IMR-90 (cell line): ENCODE measurements at regions not wholly inside any gene's neighbourhood (a gene's known extent, or its start where the extent isn't known, plus 50 kb on each side); places are given as distances from the start of the nearest gene placed in this dataset.

Experiments used
- ATAC-seq: fragments of 200-7000 bp; cut with Tn5 transposase; 2 replicates; pipeline ENCODE4 v1.9.1; 2020; ENCODE audit warnings: low read depth, mild to moderate bottlenecking, moderate library complexity
- BruUV-seq: library from RNA; stranded (reverse); fragments of 400-500 nt; replicated peaks from 2 replicates; lab custom pipeline; 2021; lab: Mats Ljungman, UMichigan
- CTCF ChIA-PET: fragments of 300-600 bp; formaldehyde crosslinking; extraction: SDS; loops from one replicate; lab custom pipeline; 2021; ENCODE audit warnings: antibody characterized with exemption; lab: Yijun Ruan, JAX
- POLR2A ChIA-PET: fragments of 300-600 bp; sonication (Branson Sonifier 250); formaldehyde crosslinking; loops from one replicate; lab custom pipeline; 2022; ENCODE audit warnings: antibody characterized with exemption; ENCODE audit not compliant: unreplicated experiment; lab: Charles Lee
- DNase-seq: peaks from one replicate; pipeline ENCODE4 v3.0.0; 2013
- H2AFZ ChIP-seq: replicated peaks from 2 replicates; pipeline ENCODE3; 2013; ENCODE audit warnings: low read length, mild to moderate bottlenecking; ENCODE audit not compliant: poor library complexity
- H2AK5ac ChIP-seq: 2 replicates; pipeline ENCODE4 v1.6.1; 2013; ENCODE audit warnings: low read depth, low read length, inconsistent platforms
- H2AK9ac ChIP-seq: replicated peaks from 2 replicates; pipeline ENCODE3; 2013; ENCODE audit warnings: mild to moderate bottlenecking, low read depth, low read length, moderate library complexity; ENCODE audit not compliant: poor library complexity
- H2BK120ac ChIP-seq: 2 replicates; pipeline ENCODE4 v1.6.1; 2013; ENCODE audit warnings: low read depth, low read length, inconsistent platforms
- H2BK15ac ChIP-seq: 3 replicates; pipeline ENCODE4 v1.6.1; 2013; ENCODE audit warnings: low read depth, low read length, inconsistent platforms
- H2BK20ac ChIP-seq: 2 replicates; pipeline ENCODE4 v1.6.1; 2013; ENCODE audit warnings: low read depth, mild to moderate bottlenecking, inconsistent platforms, low read length, moderate library complexity
- H2BK5ac ChIP-seq: 2 replicates; pipeline ENCODE4 v1.6.1; 2013; ENCODE audit warnings: mild to moderate bottlenecking, low read depth, low read length, inconsistent platforms; ENCODE audit not compliant: poor library complexity, severe bottlenecking
- H3K14ac ChIP-seq: replicated peaks from 2 replicates; pipeline ENCODE4 v1.6.1; 2013; ENCODE audit warnings: low read depth, low read length, inconsistent platforms
- H3K18ac ChIP-seq: 2 replicates; pipeline ENCODE4 v1.6.1; 2013; ENCODE audit warnings: low read depth, low read length, control low read depth
- H3K23ac ChIP-seq: 2 replicates; pipeline ENCODE4 v1.6.1; 2013; ENCODE audit warnings: low read depth, low read length, inconsistent platforms
- H3K27ac ChIP-seq: 2 replicates; pipeline ENCODE4 v1.5.1; 2013; ENCODE audit warnings: mild to moderate bottlenecking, control low read depth, low read length; ENCODE audit not compliant: insufficient read depth
- H3K27me3 ChIP-seq: 2 replicates; pipeline ENCODE4 v1.6.1; 2013; ENCODE audit warnings: low read length; ENCODE audit not compliant: control insufficient read depth, insufficient read depth
- H3K36me3 ChIP-seq: 2 replicates; pipeline ENCODE4 v1.6.1; 2013; ENCODE audit warnings: low read length, mixed read lengths; ENCODE audit not compliant: control insufficient read depth, insufficient read depth
- H3K4ac ChIP-seq: 2 replicates; pipeline ENCODE4 v1.6.1; 2013; ENCODE audit warnings: low read depth, low read length, inconsistent platforms
- H3K4me1 ChIP-seq: 2 replicates; pipeline ENCODE4 v1.6.1; 2013; ENCODE audit warnings: low read length, mixed read lengths; ENCODE audit not compliant: control insufficient read depth, insufficient read depth
- H3K4me2 ChIP-seq: 2 replicates; pipeline ENCODE4 v1.6.1; 2013; ENCODE audit warnings: low read depth, mild to moderate bottlenecking, control low read depth, low read length, moderate library complexity
- H3K4me3 ChIP-seq: 2 replicates; pipeline ENCODE4 v1.5.1; 2013; ENCODE audit warnings: low read depth, mild to moderate bottlenecking, control low read depth, low read length, moderate library complexity; ENCODE audit not compliant: insufficient read depth
- H3K56ac ChIP-seq: 2 replicates; pipeline ENCODE4 v1.6.1; 2013; ENCODE audit warnings: low read length, inconsistent platforms; ENCODE audit not compliant: insufficient read depth; ENCODE audit errors: extremely low read depth
- H3K79me1 ChIP-seq, 2 experiments: 2 replicates each; pipeline ENCODE4 v1.6.1; 2013; ENCODE audit warnings: low read length in 2 of 2, inconsistent platforms in 1 of 2, low read depth in 1 of 2
- H3K9ac ChIP-seq: 2 replicates; pipeline ENCODE4 v1.6.1; 2013; ENCODE audit warnings: low read depth, low read length, control low read depth
- H3K9me1 ChIP-seq: 2 replicates; pipeline ENCODE4 v1.6.1; 2013; ENCODE audit warnings: low read length, inconsistent platforms; ENCODE audit not compliant: insufficient read depth
- H3K9me3 ChIP-seq: 2 replicates; pipeline ENCODE4 v1.6.1; 2013; ENCODE audit warnings: low read length; ENCODE audit not compliant: control insufficient read depth, insufficient read depth
- H4K20me1 ChIP-seq: 2 replicates; pipeline ENCODE4 v1.6.1; 2013; ENCODE audit warnings: low read length, inconsistent platforms; ENCODE audit not compliant: insufficient read depth
- H4K5ac ChIP-seq: 2 replicates; pipeline ENCODE4 v1.6.1; 2013; ENCODE audit warnings: mild to moderate bottlenecking, low read depth, low read length, control low read depth
- H4K8ac ChIP-seq, 2 experiments: 2 replicates each; pipeline ENCODE4 v1.6.1; 2013; ENCODE audit warnings: low read depth in 2 of 2, low read length in 2 of 2, control low read depth in 1 of 2, inconsistent platforms in 1 of 2
- H4K91ac ChIP-seq: 2 replicates; pipeline ENCODE4 v1.6.1; 2013; ENCODE audit warnings: low read depth, low read length, inconsistent platforms; ENCODE audit not compliant: insufficient read depth
- BHLHE40 ChIP-seq: fragments of 150-350 bp; IDR thresholded peaks from 2 replicates; pipeline ENCODE4 v1.6.1; 2016; ENCODE audit warnings: mild to moderate bottlenecking, low read depth, low read length
- MXI1 ChIP-seq: IDR thresholded peaks from 2 replicates; pipeline ENCODE4 v1.6.1; 2012; ENCODE audit warnings: low read depth, mild to moderate bottlenecking, low read length, moderate library complexity, borderline replicate concordance
- NFE2L2 ChIP-seq: fragments of 150-350 bp; IDR thresholded peaks from 2 replicates; pipeline ENCODE4 v1.6.1; 2016; ENCODE audit warnings: low read depth, mild to moderate bottlenecking, low read length
- RAD21 ChIP-seq: IDR thresholded peaks from 2 replicates; pipeline ENCODE4 v1.6.1; 2012; ENCODE audit warnings: low read length, improper control_type of control experiment
- RFX5 ChIP-seq: IDR thresholded peaks from 2 replicates; pipeline ENCODE4 v1.8.0; 2012; ENCODE audit warnings: low read depth, mild to moderate bottlenecking, low read length, moderate library complexity
- SMC3 ChIP-seq: fragments of 150-350 bp; IDR thresholded peaks from 2 replicates; pipeline ENCODE4 v1.6.1; 2016; ENCODE audit warnings: low read depth, mild to moderate bottlenecking, antibody characterized with exemption, low read length, moderate library complexity
- WGBS, 2 experiments: methylation state at CpG; one replicate each; pipeline versions ENCODE4 v1.1.5 to v1.1.7; 2013; ENCODE audit warnings: missing lambda C conversion rate in 2 of 2; ENCODE audit not compliant: insufficient read length in 1 of 2; ENCODE audit errors: extremely low coverage in 2 of 2; 5-methylcytosine and 5-hydroxymethylcytosine counted together
- dilution Hi-C: fragments of 300-500 bp; cut with HindIII; formaldehyde crosslinking; loops from one replicate; pipeline ENCODE4 v1.14.3; 2018; ENCODE audit warnings: low sequenced_read_pairs; ENCODE audit not compliant: unreplicated experiment
- in situ Hi-C: fragments of 300-500 bp; cut with MboI; formaldehyde crosslinking; loops from 3 replicates; pipeline ENCODE4 v1.14.3; 2019; ENCODE audit warnings: low sequenced_read_pairs, inconsistent platforms, mixed read lengths
- intact Hi-C: fragments of 100-400 bp; cut with micrococcal nuclease; formaldehyde crosslinking; loops from 2 replicates; pipeline ENCODE4 v1.10.0; 2022
- TF ChIP-seq, protein P1 (sequence below): fragments of 150-350 bp; IDR thresholded peaks from 2 replicates; pipeline ENCODE4 v1.6.1; 2016; ENCODE audit warnings: low read depth, mild to moderate bottlenecking, low read length, moderate library complexity, borderline replicate concordance
- TF ChIP-seq, protein P2 (sequence below): conservative IDR thresholded peaks from 2 replicates; pipeline ENCODE4 v1.5.1; 2012; ENCODE audit warnings: mild to moderate bottlenecking, low read depth, low read length, improper control_type of control experiment

DNA sequence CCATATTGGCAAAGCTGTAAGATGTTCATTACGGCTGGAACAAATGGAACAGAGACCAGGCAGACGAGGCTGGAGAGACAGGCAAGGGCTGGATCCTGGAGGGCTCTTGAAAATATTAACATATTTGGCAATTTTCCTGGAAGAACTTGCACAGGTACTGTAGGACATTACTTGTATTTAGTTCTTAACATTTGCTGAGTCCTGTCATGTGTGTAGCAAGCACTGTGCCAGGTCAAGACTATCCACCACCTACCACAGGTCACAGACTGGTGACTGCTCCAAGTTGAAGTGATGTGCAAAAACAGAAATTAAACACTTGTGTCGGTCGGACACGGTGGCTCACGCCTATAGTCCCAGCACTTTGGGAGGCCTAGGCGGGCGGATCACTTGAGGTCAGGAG is 58.7 kb upstream of the TNRC6B start:
- in situ Hi-C loops (no loop called here), intact Hi-C loops (no loop called here), dilution Hi-C loops (no loop called here)
- Histone ChIP-seq H2BK15ac (no peak overlapping the region), H4K5ac (no peak overlapping the region), H3K23ac (no peak overlapping the region), H3K4me1 (no peaks in the 10 kb centered on the region), H2AK9ac (no peak overlapping the region), H3K9ac (no peak overlapping the region), H3K9me3 (no peaks in the 10 kb centered on the region), H3K27ac (no peak overlapping the region), H2BK120ac (no peak overlapping the region), H4K8ac (no peak overlapping the region), H2AK5ac (no peak overlapping the region), H3K79me1 (0 out of 4 replicates have a peak, but pooled peaks cover 0 to 4% of the 10 kb centered on the region in 2 experiments), H3K36me3 (no peaks in the 10 kb centered on the region), H3K4me3 (no peak overlapping the region), H3K4me2 (no peak overlapping the region), H3K14ac (no peak overlapping the region), H3K56ac (no peak overlapping the region), H3K4ac (no peak overlapping the region), H2BK5ac (no peak overlapping the region), H3K27me3 (no peaks in the 10 kb centered on the region), H3K18ac (no peak overlapping the region), H3K9me1 (no peaks in the 10 kb centered on the region), H2BK20ac (no peak overlapping the region), H4K91ac (no peak overlapping the region), H2AFZ (no peak overlapping the region), H4K20me1 (no peaks in the 10 kb centered on the region; the same call in none of the 2 replicates)
- BruUV-seq: no TSS peak
- CTCF ChIA-PET: no interaction called here
- TF ChIP-seq RFX5 (no peak), MXI1 (no peak), BHLHE40 (no peak), NFE2L2 (no peak), RAD21 (no peak), SMC3 (no peak)
- TF ChIP-seq, protein P1, sequence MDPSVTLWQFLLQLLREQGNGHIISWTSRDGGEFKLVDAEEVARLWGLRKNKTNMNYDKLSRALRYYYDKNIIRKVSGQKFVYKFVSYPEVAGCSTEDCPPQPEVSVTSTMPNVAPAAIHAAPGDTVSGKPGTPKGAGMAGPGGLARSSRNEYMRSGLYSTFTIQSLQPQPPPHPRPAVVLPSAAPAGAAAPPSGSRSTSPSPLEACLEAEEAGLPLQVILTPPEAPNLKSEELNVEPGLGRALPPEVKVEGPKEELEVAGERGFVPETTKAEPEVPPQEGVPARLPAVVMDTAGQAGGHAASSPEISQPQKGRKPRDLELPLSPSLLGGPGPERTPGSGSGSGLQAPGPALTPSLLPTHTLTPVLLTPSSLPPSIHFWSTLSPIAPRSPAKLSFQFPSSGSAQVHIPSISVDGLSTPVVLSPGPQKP: no peak
- TF ChIP-seq, protein P2, sequence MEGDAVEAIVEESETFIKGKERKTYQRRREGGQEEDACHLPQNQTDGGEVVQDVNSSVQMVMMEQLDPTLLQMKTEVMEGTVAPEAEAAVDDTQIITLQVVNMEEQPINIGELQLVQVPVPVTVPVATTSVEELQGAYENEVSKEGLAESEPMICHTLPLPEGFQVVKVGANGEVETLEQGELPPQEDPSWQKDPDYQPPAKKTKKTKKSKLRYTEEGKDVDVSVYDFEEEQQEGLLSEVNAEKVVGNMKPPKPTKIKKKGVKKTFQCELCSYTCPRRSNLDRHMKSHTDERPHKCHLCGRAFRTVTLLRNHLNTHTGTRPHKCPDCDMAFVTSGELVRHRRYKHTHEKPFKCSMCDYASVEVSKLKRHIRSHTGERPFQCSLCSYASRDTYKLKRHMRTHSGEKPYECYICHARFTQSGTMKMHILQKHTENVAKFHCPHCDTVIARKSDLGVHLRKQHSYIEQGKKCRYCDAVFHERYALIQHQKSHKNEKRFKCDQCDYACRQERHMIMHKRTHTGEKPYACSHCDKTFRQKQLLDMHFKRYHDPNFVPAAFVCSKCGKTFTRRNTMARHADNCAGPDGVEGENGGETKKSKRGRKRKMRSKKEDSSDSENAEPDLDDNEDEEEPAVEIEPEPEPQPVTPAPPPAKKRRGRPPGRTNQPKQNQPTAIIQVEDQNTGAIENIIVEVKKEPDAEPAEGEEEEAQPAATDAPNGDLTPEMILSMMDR: no peak
- WGBS, 2 experiments: 100% methylated on average over 1 of the region's 8 CpGs; no CpG with 5 or more reads in 1 of the 2 experiments
- DNase-seq (no peak), ATAC-seq (no peak)
- POLR2A ChIA-PET: no interaction called here
